ENCODE measurements at regions not wholly inside any gene's neighbourhood (a gene's known extent, or its start where the extent isn't known, plus 50 kb on each side); places are given as distances from the start of the nearest gene placed in this dataset.

GRCh38 chr21:33981391-33982101 is 65.9 kb upstream of the ATP5PO start:
- 77 to 94% methylated on average over 5 to 10 of the region's 10 CpGs for WGBS, 2 donors (ENCODE audit: low coverage in 1 of 2)
- in situ Hi-C loops (cut with MboI; ENCODE audit: low pct_ligation_motif_present in 1 of 4, low pct_unique_long_range_greater_than_20kb in 1 of 4, low sequenced_read_pairs in 3 of 4) = no loop called here
- TF ChIP-seq POLR2A (IDR thresholded peaks at IDR 0.05) (no peak), CTCF (IDR thresholded peaks at IDR 0.05) (no peak), EP300 (IDR thresholded peaks at IDR 0.05; ENCODE audit: low read depth) (no peak), POLR2AphosphoS5 (IDR thresholded peaks at IDR 0.05) (no peak)
- H3K4me1 ChIP-seq = peaks cover 0 to 10% (median under 1%) of the 10 kb centered on the region in 4 donors
- no peaks in the 10 kb centered on the region for H3K36me3 ChIP-seq
- intact Hi-C loops (cut with DNase I; ENCODE audit: low total_unique reads) = no loop called here
- no peaks in the 10 kb centered on the region for H3K27me3 ChIP-seq
- no peak overlapping the region for H3K27ac ChIP-seq
- no peaks in the 10 kb centered on the region for H3K9me3 ChIP-seq
- DNase-seq = no peak
- no peak overlapping the region for H3K4me3 ChIP-seq

- in situ Hi-C loops (cut with MboI; ENCODE audit: low pct_ligation_motif_present in 1 of 4, low pct_unique_long_range_greater_than_20kb in 1 of 4, low sequenced_read_pairs in 3 of 4) = no loop called here
- WGBS, 2 donors (ENCODE audit: low coverage in 1 of 2) = 68 to 86% methylated on average over 3 to 6 of the region's 6 CpGs
- Histone ChIP-seq H3K27ac (no peak overlapping the region), H3K36me3 (no peaks in the 10 kb centered on the region), H3K27me3 (no peaks in the 10 kb centered on the region), H3K9me3 (no peaks in the 10 kb centered on the region), H3K4me1 (peaks cover 4 to 19% (median 8%) of the 10 kb centered on the region in 4 donors), H3K4me3 (no peak overlapping the region)
- TF ChIP-seq CTCF (IDR thresholded peaks at IDR 0.05) (no peak), EP300 (IDR thresholded peaks at IDR 0.05; ENCODE audit: low read depth) (no peak), POLR2AphosphoS5 (IDR thresholded peaks at IDR 0.05) (no peak), POLR2A (IDR thresholded peaks at IDR 0.05) (no peak)
- intact Hi-C loops (cut with DNase I; ENCODE audit: low total_unique reads) = no loop called here
- no peak for DNase-seq
Measured at GRCh38 chr21:33980276-33980916, 64.8 kb upstream of the ATP5PO start.

- intact Hi-C loops (cut with DNase I; ENCODE audit: low total_unique reads) (no loop called here), in situ Hi-C loops (cut with MboI; ENCODE audit: low pct_ligation_motif_present in 1 of 4, low pct_unique_long_range_greater_than_20kb in 1 of 4, low sequenced_read_pairs in 3 of 4) (no loop called here)
- Histone ChIP-seq H3K9me3 (no peaks in the 10 kb centered on the region), H3K4me1 (peaks cover 6 to 19% (median 9%) of the 10 kb centered on the region in 4 donors), H3K4me3 (no peak overlapping the region), H3K36me3 (no peaks in the 10 kb centered on the region), H3K27ac (no peak overlapping the region), H3K27me3 (no peaks in the 10 kb centered on the region)
- TF ChIP-seq POLR2AphosphoS5 (IDR thresholded peaks at IDR 0.05) (no peak), POLR2A (IDR thresholded peaks at IDR 0.05) (no peak), EP300 (IDR thresholded peaks at IDR 0.05; ENCODE audit: low read depth) (no peak), CTCF (IDR thresholded peaks at IDR 0.05) (no peak)
- WGBS, 2 donors (ENCODE audit: low coverage in 1 of 2) = 94 to 95% methylated on average over 4 of the region's 4 CpGs
- DNase-seq = no peak
Measured at GRCh38 chr21:33978585-33978984, 63.0 kb upstream of the ATP5PO start.

GRCh38 chr21:33977721-33978369 is 62.2 kb upstream of the ATP5PO start:
- H3K27me3 ChIP-seq = peaks cover 7% of the 10 kb centered on the region
- H3K4me1 ChIP-seq = peaks cover 6 to 19% (median 9%) of the 10 kb centered on the region in 4 donors
- TF ChIP-seq CTCF (IDR thresholded peaks at IDR 0.05) (no peak), EP300 (IDR thresholded peaks at IDR 0.05; ENCODE audit: low read depth) (no peak), POLR2A (IDR thresholded peaks at IDR 0.05) (no peak), POLR2AphosphoS5 (IDR thresholded peaks at IDR 0.05) (no peak)
- H3K4me3 ChIP-seq = no peak overlapping the region
- no peak overlapping the region for H3K27ac ChIP-seq
- H3K9me3 ChIP-seq = no peaks in the 10 kb centered on the region
- intact Hi-C loops (cut with DNase I; ENCODE audit: low total_unique reads) = no loop called here
- DNase-seq = no peak
- H3K36me3 ChIP-seq = no peaks in the 10 kb centered on the region
- whole genome bisulfite sequencing, 2 donors (ENCODE audit: low coverage in 1 of 2) = 92 to 96% methylated on average over 4 to 12 of the region's 12 CpGs
- in situ Hi-C loops (cut with MboI; ENCODE audit: low pct_ligation_motif_present in 1 of 4, low pct_unique_long_range_greater_than_20kb in 1 of 4, low sequenced_read_pairs in 3 of 4) = no loop called here

All from transverse colon (tissue), 4 donors.